K562 (cell line): ENCODE measurements at regions not wholly inside any gene's neighbourhood (a gene's known extent, or its start where the extent isn't known, plus 50 kb on each side); places are given as distances from the start of the nearest gene placed in this dataset.

Experiments used
- ATAC-seq: fragments of 200-7000 bp; cut with Tn5 transposase; 3 replicates; pipeline ENCODE4 v1.9.1; 2020; ENCODE audit warnings: moderate library complexity
- BruUV-seq: library from RNA; stranded (reverse); fragments of 400-500 nt; replicated peaks from 2 replicates; lab custom pipeline; 2021; lab: Mats Ljungman, UMichigan
- CTCF ChIA-PET: fragments of 300-600 bp; formaldehyde crosslinking; extraction: SDS; loops from one replicate; lab custom pipeline; 2021; ENCODE audit warnings: low intra/inter-chr PET ratio; lab: Yijun Ruan, JAX
- POLR2A ChIA-PET: fragments of 300-600, 350-650 bp; sonication (Branson Sonifier 250); formaldehyde crosslinking; extraction: SDS; loops from one replicate; lab custom pipeline; 2021; ENCODE audit warnings: antibody characterized with exemption, inconsistent platforms; lab: Yijun Ruan, JAX
- DNase-seq, 4 experiments: peaks; one replicate each; pipeline versions ENCODE4 v3.0.0 to v3.0.0-alpha.2; 2011 to 2018; ENCODE audit warnings: low spot score in 3 of 4, mixed read lengths in 3 of 4; ENCODE audit errors: extremely low read depth in 1 of 4
- FAIRE-seq: peaks from 2 replicates; lab custom pipeline; 2011; peaks lifted over from hg19 to GRCh38; lab: Jason Lieb, UNC
- H2AFZ ChIP-seq: 2 replicates; pipeline ENCODE4 v1.6.0; 2011; ENCODE audit warnings: low read depth, low read length, control low read depth, inconsistent platforms
- H3K27ac ChIP-seq: fragments of 200-600 bp; 3 replicates; pipeline ENCODE4 v1.8.0; 2011; ENCODE audit warnings: low read depth, mild to moderate bottlenecking, control low read depth, inconsistent platforms, low read length, moderate library complexity, mixed read lengths; ENCODE audit errors: extremely low read depth
- H3K27me3 ChIP-seq, 2 experiments: fragments of 300-600 bp in 1 of 2; 2 replicates in 1 of 2; 3 replicates in 1 of 2; pipeline versions ENCODE4 v1.6.0 to v1.8.0; 2011; ENCODE audit warnings: inconsistent platforms in 2 of 2, low read length in 2 of 2, mild to moderate bottlenecking in 1 of 2, mixed read lengths in 1 of 2, moderate library complexity in 1 of 2; ENCODE audit not compliant: control insufficient read depth in 2 of 2, insufficient read depth in 2 of 2
- H3K36me3 ChIP-seq: fragments of 300-600 bp; 3 replicates; pipeline ENCODE4 v1.8.0; 2011; ENCODE audit warnings: mild to moderate bottlenecking, low read length, inconsistent platforms; ENCODE audit not compliant: control insufficient read depth, insufficient read depth
- H3K4me1 ChIP-seq, 2 experiments: fragments of 200-600 bp in 1 of 2; replicated peaks in 1 of 2; 2 replicates in 1 of 2; 3 replicates in 1 of 2; pipeline versions ENCODE4 v1.5.1 to v1.8.0; 2011; ENCODE audit warnings: inconsistent platforms in 2 of 2, low read length in 2 of 2, mild to moderate bottlenecking in 1 of 2, mixed read lengths in 1 of 2, moderate library complexity in 1 of 2; ENCODE audit not compliant: control insufficient read depth in 2 of 2, insufficient read depth in 2 of 2
- H3K4me2 ChIP-seq: 2 replicates; pipeline ENCODE4 v1.6.1; 2011; ENCODE audit warnings: low read length, control low read depth, inconsistent platforms, mixed read lengths; ENCODE audit not compliant: insufficient read depth
- H3K4me3 ChIP-seq: fragments of 200-600 bp; sonication (generic), shearing (Covaris generic); 2 replicates; pipeline ENCODE4 v1.5.1; 2016; ENCODE audit warnings: control low read depth, inconsistent platforms
- H3K79me2 ChIP-seq: fragments of 200-600 bp; 3 replicates; pipeline ENCODE4 v1.8.0; 2011; ENCODE audit warnings: low read length, inconsistent platforms; ENCODE audit not compliant: control insufficient read depth, insufficient read depth
- H3K9ac ChIP-seq, 2 experiments: 2 replicates each; pipeline versions ENCODE4 v1.6.0 to v1.6.1; 2011; ENCODE audit warnings: low read depth in 2 of 2, low read length in 2 of 2, control low read depth in 1 of 2, inconsistent platforms in 1 of 2, mild to moderate bottlenecking in 1 of 2, mixed read lengths in 1 of 2; ENCODE audit not compliant: insufficient read depth in 1 of 2
- H3K9me1 ChIP-seq: one replicate; pipeline ENCODE4 v1.6.0; 2011; ENCODE audit warnings: inconsistent platforms, mild to moderate bottlenecking, low read length, moderate library complexity; ENCODE audit not compliant: control insufficient read depth, insufficient read depth
- H3K9me3 ChIP-seq: replicated peaks from 2 replicates; pipeline ENCODE4 v1.5.1; 2011; ENCODE audit warnings: low read depth, low read length, inconsistent platforms; ENCODE audit not compliant: control insufficient read depth, insufficient read depth
- H4K20me1 ChIP-seq: replicated peaks from 2 replicates; pipeline ENCODE4 v1.6.1; 2011; ENCODE audit warnings: low read length, inconsistent platforms, mixed read lengths; ENCODE audit not compliant: control insufficient read depth, insufficient read depth
- CREB1 ChIP-seq, 2 experiments: sonication (generic) in 1 of 2; formaldehyde crosslinking in 1 of 2; IDR thresholded peaks; 2 replicates each; pipeline versions ENCODE4 v1.6.1 to v1.8.0; 2012 to 2022; ENCODE audit warnings: inconsistent platforms in 1 of 2, mild to moderate bottlenecking in 1 of 2, missing genetic modification reagents in 1 of 2, moderate library complexity in 1 of 2
- ETV6 ChIP-seq, 3 experiments: fragments of 150-350 bp in 1 of 3; sonication (generic) in 1 of 3; formaldehyde crosslinking in 1 of 3; IDR thresholded peaks; 2 replicates each; pipeline versions ENCODE4 v1.6.1 to v1.8.0; 2014 to 2022; ENCODE audit warnings: borderline replicate concordance in 2 of 3, low read depth in 2 of 3, antibody characterized with exemption in 1 of 3, low read length in 1 of 3, mild to moderate bottlenecking in 1 of 3, missing genetic modification reagents in 1 of 3
- HNRNPL ChIP-seq: fragments of 200-400 bp; formaldehyde crosslinking; IDR thresholded peaks from 2 replicates; pipeline ENCODE4 v1.6.1; 2017; ENCODE audit warnings: low read depth, mild to moderate bottlenecking, low read length
- MCM3 ChIP-seq: fragments of 450-650 bp; IDR thresholded peaks from 2 replicates; pipeline ENCODE4 v1.6.1; 2016
- MCM5 ChIP-seq: fragments of 450-650 bp; IDR thresholded peaks from 2 replicates; pipeline ENCODE4 v1.6.1; 2016; ENCODE audit warnings: low read depth
- PYGO2 ChIP-seq: fragments of 450-650 bp; IDR thresholded peaks from 2 replicates; pipeline ENCODE4 v1.6.1; 2016; ENCODE audit warnings: mild to moderate bottlenecking, missing genetic modification characterization, moderate library complexity, missing compliant biosample characterization
- RAD21 ChIP-seq, 2 experiments: fragments of 250-450 bp in 1 of 2; fragments of 450-650 bp in 1 of 2; sonication (Bioruptor Pico) in 1 of 2; formaldehyde crosslinking in 1 of 2; IDR thresholded peaks in 1 of 2; conservative IDR thresholded peaks in 1 of 2; 2 replicates each; pipeline versions ENCODE4 v1.4.0 to v1.8.0; 2020 to 2022; ENCODE audit warnings: mild to moderate bottlenecking in 2 of 2, moderate library complexity in 1 of 2
- RCOR1 ChIP-seq, 2 experiments: IDR thresholded peaks; 2 replicates each; pipeline ENCODE4 v1.6.1; 2012; ENCODE audit warnings: low read depth in 2 of 2, low read length in 2 of 2, borderline replicate concordance in 1 of 2, improper control_type of control experiment in 1 of 2
- SRF ChIP-seq, 2 experiments: fragments of 250-450, 450-650 bp in 1 of 2; sonication (Bioruptor Pico) in 1 of 2; sonication (generic) in 1 of 2; formaldehyde crosslinking; IDR thresholded peaks; 2 replicates each; pipeline versions ENCODE4 v1.5.0 to v1.5.1; 2020 to 2022; ENCODE audit warnings: mild to moderate bottlenecking in 1 of 2, missing genetic modification reagents in 1 of 2
- TRIM24 ChIP-seq, 2 experiments: fragments of 450-650 bp; IDR thresholded peaks; 2 replicates each; pipeline ENCODE4 v1.6.1; 2016
- ZKSCAN8 ChIP-seq: fragments of 200-800 bp; sonication (Bioruptor generic); IDR thresholded peaks from 2 replicates; pipeline ENCODE4 v1.6.1; 2016; ENCODE audit warnings: missing genetic modification characterization, missing compliant biosample characterization
- ZNF431 ChIP-seq: sonication (generic); formaldehyde crosslinking; IDR thresholded peaks from 2 replicates; pipeline ENCODE4 v1.8.0; 2022; ENCODE audit warnings: mild to moderate bottlenecking, missing genetic modification reagents
- ZNF778 ChIP-seq: fragments of 450-650 bp; formaldehyde crosslinking; IDR thresholded peaks from 2 replicates; pipeline ENCODE4 v1.4.0; 2020; ENCODE audit warnings: mild to moderate bottlenecking, moderate library complexity
- WGBS: fragments of 100-300 bp; shearing (Covaris generic); methylation state at CpG from one replicate; pipeline ENCODE4 v1.1.6; 2016; ENCODE audit warnings: low coverage, mixed read lengths; ENCODE audit not compliant: insufficient coverage; ENCODE audit errors: missing lambda C conversion rate; 5-methylcytosine and 5-hydroxymethylcytosine counted together
- in situ Hi-C: fragments of 300-500 bp; cut with MboI; formaldehyde crosslinking; loops from 4 replicates; pipeline ENCODE4 v1.15.0; 2018; ENCODE audit warnings: inconsistent platforms, mixed read lengths
- intact Hi-C: fragments of 100-400 bp; cut with micrococcal nuclease; formaldehyde crosslinking; loops from 2 replicates; pipeline ENCODE4 v1.14.2; 2022
- TF ChIP-seq, protein P1 (sequence below): IDR thresholded peaks from 3 replicates; pipeline ENCODE4 v1.6.1; 2011; ENCODE audit warnings: borderline replicate concordance, mild to moderate bottlenecking, moderate library complexity; ENCODE audit not compliant: insufficient read length; ENCODE audit errors: extremely low read depth
- TF ChIP-seq, protein P2 (sequence below): sonication (generic); formaldehyde crosslinking; IDR thresholded peaks from 2 replicates; pipeline ENCODE4 v1.8.0; 2022; ENCODE audit warnings: mild to moderate bottlenecking, low read depth, missing genetic modification reagents

GRCh38 chr2:103284750-103285149, 522.9 kb downstream of the TMEM182 start:
- no peak overlapping the region for H3K4me3 ChIP-seq

GRCh38 chr2:103285354-103285753, 523.5 kb downstream of the TMEM182 start:
- in situ Hi-C loops, result no loop called here
- DNase-seq, result no peak
- Histone ChIP-seq H3K36me3 (no peaks in the 10 kb centered on the region), H3K9ac (no peak overlapping the region), H4K20me1 (no peaks in the 10 kb centered on the region), H3K9me1 (no peaks in the 10 kb centered on the region), H3K9me3 (no peaks in the 10 kb centered on the region; the same call in 1 of the 2 replicates), H3K79me2 (no peaks in the 10 kb centered on the region), H2AFZ (no peak overlapping the region), H3K4me2 (no peak overlapping the region), H3K27me3 (no peaks in the 10 kb centered on the region), H3K27ac (no peak overlapping the region), H3K4me3 (no peak overlapping the region), H3K4me1 (no peaks in the 10 kb centered on the region)
- WGBS, result 2% methylated on average over 3 of the region's 3 CpGs
- ChIA-PET POLR2A (interaction anchor here (1.4 kb wide), 1 partner anchor 10 kb away, joined by 4 read pairs; no protein-coding TSS in a partner anchor), CTCF (no interaction called here)
- FAIRE-seq, result no peak
- no TSS peak for BruUV-seq
- no peak for ATAC-seq
- intact Hi-C loops, result no loop called here
- no peak for TF ChIP-seq HNRNPL
- TF ChIP-seq MCM3, result no peak
- TF ChIP-seq ETV6 (IDR thresholded peaks at IDR 0.05; ENCODE audit: borderline replicate concordance in 1 of 2, low read depth in 2 of 2, low read length in 1 of 2), result no peak
- no peak for TF ChIP-seq ETV6 (CRISPR knock-in tag; IDR thresholded peaks at IDR 0.05; ENCODE audit: borderline replicate concordance)
- TF ChIP-seq SRF (CRISPR knock-in tag; IDR thresholded peaks at IDR 0.05), result no peak
- TF ChIP-seq PYGO2, result no peak
- TF ChIP-seq, protein P1, sequence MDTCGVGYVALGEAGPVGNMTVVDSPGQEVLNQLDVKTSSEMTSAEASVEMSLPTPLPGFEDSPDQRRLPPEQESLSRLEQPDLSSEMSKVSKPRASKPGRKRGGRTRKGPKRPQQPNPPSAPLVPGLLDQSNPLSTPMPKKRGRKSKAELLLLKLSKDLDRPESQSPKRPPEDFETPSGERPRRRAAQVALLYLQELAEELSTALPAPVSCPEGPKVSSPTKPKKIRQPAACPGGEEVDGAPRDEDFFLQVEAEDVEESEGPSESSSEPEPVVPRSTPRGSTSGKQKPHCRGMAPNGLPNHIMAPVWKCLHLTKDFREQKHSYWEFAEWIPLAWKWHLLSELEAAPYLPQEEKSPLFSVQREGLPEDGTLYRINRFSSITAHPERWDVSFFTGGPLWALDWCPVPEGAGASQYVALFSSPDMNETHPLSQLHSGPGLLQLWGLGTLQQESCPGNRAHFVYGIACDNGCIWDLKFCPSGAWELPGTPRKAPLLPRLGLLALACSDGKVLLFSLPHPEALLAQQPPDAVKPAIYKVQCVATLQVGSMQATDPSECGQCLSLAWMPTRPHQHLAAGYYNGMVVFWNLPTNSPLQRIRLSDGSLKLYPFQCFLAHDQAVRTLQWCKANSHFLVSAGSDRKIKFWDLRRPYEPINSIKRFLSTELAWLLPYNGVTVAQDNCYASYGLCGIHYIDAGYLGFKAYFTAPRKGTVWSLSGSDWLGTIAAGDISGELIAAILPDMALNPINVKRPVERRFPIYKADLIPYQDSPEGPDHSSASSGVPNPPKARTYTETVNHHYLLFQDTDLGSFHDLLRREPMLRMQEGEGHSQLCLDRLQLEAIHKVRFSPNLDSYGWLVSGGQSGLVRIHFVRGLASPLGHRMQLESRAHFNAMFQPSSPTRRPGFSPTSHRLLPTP, result no peak
- no peak for TF ChIP-seq CREB1 (IDR thresholded peaks at IDR 0.05)
- no peak for TF ChIP-seq CREB1 (CRISPR knock-in tag; IDR thresholded peaks at IDR 0.05)
- no peak for TF ChIP-seq RCOR1 (IDR thresholded peaks at IDR 0.05; ENCODE audit: borderline replicate concordance in 1 of 2, low read depth in 2 of 2, low read length in 2 of 2)
- TF ChIP-seq, protein P2, sequence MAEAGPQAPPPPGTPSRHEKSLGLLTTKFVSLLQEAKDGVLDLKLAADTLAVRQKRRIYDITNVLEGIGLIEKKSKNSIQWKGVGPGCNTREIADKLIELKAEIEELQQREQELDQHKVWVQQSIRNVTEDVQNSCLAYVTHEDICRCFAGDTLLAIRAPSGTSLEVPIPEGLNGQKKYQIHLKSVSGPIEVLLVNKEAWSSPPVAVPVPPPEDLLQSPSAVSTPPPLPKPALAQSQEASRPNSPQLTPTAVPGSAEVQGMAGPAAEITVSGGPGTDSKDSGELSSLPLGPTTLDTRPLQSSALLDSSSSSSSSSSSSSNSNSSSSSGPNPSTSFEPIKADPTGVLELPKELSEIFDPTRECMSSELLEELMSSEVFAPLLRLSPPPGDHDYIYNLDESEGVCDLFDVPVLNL, result no peak

More at GRCh38 chr2:103284750-103285149, 522.9 kb downstream of the TMEM182 start:
- Histone ChIP-seq H3K79me2 (no peaks in the 10 kb centered on the region), H3K9me1 (no peaks in the 10 kb centered on the region), H3K9me3 (no peaks in the 10 kb centered on the region; the same call in 1 of the 2 replicates), H3K9ac (no peak overlapping the region)
- in situ Hi-C loops, result no loop called here
- FAIRE-seq, result no peak
- TF ChIP-seq ZKSCAN8 (CRISPR knock-in tag) (no peak), TRIM24 (IDR thresholded peaks at IDR 0.05) (no peak), MCM5 (no peak), RAD21 (CRISPR knock-in tag; conservative IDR thresholded peaks at IDR 0.05 in 1 of 2, IDR thresholded peaks at IDR 0.05 in 1 of 2) (peak in 1 of 2 experiments; percentile 24; a peak in 1 of 4 replicates), ZNF431 (CRISPR knock-in tag) (no peak), ZNF778 (CRISPR knock-in tag) (no peak)
- TF ChIP-seq, all 486 proteins: peak for 1
- CTCF ChIA-PET, result no interaction called here
- no TSS peak for BruUV-seq
- 2% methylated on average over 4 of the region's 4 CpGs for WGBS
- Histone ChIP-seq H3K27me3 (no peaks in the 10 kb centered on the region), H3K4me2 (no peak overlapping the region), H3K4me1 (no peaks in the 10 kb centered on the region), H3K36me3 (no peaks in the 10 kb centered on the region), H3K27ac (no peak overlapping the region), H2AFZ (no peak overlapping the region), H4K20me1 (no peaks in the 10 kb centered on the region)
- intact Hi-C loops, result no loop called here
- ATAC-seq, result peak; percentile 37; the same call in 1 of the 3 replicates
- POLR2A ChIA-PET, result interaction anchor here (1.4 kb wide), 1 partner anchor 9 kb away, joined by 4 read pairs; no protein-coding TSS in a partner anchor
- peak in 1 of 4 experiments; percentile 5 for DNase-seq
